Hypothalamus (tissue), 51 donors: ENCODE measurements at regions not wholly inside any gene's neighbourhood (a gene's known extent, or its start where the extent isn't known, plus 50 kb on each side); places are given as distances from the start of the nearest gene placed in this dataset.
"Not testable (repeated sequence)": the region's sequence is repeated elsewhere in the genome, so short reads cannot be mapped to it uniquely, and the experiment has no call there.

Experiments used
- DNase-seq, 51 donors: peaks; one replicate each; lab custom pipeline; 2025; lab: John Stamatoyannopoulos, UW

DNA sequence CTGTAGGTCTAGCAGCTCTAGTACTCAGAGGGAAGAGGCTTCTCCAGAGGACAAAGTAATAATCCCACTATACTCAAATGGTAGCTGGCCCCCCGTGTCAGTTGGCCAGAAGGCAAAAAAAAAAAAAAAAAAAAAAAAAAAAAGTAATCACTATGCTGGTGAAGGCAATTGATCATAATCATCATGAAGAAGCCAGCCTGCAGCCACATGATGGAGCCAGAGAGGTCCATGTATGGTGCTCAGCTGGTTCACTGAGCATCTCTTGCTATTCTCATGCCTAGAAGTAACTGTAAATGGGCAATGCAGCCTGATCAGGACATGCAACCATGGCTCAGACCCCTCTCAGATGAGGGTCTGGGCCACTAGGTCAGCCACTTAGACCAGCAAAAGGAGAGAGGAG, 378.8 kb downstream of the MED13L start:
- DNase-seq: no peak

DNA sequence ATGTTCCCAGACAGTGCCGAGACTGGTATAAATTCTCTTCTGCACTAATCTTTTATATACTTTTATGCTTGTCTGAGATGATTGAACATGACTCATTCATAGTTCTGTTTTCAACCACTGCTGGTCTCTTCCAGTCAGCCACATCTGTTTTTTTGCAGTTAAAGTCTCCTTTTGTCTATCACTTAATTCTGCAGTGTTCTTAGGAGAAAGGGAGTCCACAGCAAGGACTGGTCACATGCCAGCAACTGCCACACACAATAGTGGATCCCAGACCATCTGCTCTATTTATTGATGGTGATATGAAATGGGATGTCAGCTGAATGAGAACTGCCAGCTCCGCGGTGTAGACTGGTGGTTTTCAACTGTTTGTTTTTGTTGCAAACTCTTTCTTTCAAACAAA, 379.8 kb downstream of the MED13L start:
- no peak for DNase-seq

DNA sequence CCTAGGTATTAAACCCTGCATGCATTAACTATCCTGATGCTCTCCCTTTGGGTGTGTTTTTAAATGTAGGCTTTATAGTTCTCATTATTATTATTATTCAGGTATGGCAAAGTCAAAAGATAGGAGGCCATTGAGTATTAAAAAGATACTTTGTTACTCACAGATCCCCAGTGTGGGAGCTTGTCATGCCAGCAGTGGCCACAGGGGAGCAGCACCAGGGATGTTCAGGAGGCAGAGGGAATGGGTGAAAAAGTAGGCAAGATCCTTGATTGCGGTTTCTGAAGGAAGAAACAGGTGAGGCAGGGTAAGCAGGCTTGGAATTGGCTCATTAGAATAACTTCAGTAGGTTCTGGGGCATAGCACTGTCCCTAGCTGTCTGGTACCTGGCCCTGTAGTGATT, 382.2 kb downstream of the MED13L start:
- DNase-seq: no peak

DNA sequence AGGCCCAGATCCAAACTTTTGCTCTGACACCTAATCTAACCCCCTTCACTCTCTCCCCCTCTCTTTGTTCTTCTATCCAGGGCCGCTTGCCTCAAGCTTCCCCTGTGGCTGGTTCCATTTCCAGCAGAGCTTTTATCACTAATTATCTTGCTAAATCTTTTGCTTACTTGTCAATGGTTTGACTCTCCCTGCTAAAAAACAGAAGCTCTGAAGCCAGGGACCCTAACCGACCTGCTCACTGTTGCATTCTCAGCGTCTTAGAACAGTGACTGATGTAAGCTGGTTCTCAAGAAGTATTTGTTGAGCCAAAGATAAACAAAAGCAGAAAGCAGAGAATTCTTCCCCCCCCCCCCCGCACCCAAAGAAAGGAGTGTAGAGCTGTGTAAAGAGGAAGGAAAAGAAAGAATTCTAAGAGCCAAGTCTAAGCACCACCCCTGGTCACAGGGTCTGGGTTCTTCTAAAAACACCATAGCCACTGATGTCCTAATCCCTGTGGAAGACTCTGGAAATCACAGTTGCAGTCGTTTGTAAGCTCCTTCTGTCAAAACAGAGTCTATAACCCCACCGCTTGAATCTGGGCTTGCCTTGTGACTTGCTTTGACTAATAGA, 385.8 kb downstream of the MED13L start:
- DNase-seq: no peak

DNA sequence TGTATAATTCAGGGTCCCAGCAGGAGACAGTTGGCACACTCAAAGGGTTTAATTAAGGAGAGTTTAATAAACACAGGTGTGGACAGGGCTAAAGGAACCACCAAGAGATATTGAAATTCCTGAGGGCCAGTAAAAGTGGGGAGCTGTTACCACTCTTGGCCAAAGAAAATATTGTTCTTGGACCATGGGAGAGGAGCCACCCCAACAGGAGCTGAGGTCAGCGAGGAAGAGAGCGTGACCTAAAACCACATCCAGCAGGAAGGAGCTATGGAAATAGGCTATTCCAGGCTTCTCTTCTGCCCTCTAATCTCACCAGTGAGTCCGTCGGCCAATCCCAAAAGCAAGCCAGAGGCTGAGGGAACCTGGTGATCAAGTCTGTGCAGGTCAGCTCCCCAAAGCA, 390.8 kb downstream of the MED13L start:
- no peak for DNase-seq

DNA sequence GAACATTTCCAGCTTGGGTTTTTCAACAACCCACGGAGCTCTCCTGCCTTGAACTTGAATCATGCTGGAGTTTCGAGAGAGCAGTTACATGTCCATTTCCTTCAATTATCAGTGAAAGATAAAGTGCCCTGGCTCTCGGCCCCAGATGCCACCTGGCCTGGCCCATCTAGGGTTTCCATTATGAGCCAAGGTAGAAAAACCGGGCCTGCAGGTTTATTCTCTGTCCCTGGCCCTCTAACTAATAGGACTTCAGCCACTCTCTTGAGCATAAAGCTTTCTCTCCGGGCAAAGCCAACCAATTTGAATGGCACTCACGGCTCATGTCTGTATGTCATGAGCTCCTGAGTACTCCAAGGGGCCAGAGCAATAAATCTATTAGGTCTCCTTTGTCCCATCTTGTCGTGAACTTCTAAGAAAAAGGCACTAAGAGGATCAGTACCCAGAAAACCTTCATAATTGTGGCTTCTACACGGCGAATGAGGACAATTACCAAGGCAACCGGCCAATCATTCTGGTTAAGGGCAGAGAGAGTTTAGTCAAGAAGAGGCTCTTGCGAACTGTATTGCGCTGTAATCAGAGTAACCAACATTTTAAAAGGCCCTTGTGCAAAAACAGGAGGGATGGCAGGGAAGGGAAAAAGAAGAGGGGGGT, 392.3 kb downstream of the MED13L start:
- peak in 1 of 51 donors; percentile 10 for DNase-seq

DNA sequence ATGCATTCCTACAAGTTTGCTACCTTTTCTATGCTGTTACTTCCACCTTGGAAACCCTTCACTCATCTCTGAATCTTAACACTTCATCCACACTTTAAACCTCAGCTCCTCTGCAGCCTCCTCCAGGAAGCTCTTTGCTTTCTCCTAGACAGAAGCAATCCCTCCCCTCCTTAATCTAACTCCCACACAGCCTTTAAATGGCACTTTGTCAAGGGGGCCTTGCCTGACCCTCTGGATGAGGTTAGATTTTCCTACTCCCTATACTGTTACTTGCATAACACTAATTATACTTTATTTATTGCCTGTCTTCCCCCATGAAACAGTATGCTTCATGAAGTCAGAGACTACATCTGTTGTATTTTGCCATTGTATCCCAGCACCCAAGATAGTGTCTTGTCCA, 394.6 kb downstream of the MED13L start:
- no peak for DNase-seq

DNA sequence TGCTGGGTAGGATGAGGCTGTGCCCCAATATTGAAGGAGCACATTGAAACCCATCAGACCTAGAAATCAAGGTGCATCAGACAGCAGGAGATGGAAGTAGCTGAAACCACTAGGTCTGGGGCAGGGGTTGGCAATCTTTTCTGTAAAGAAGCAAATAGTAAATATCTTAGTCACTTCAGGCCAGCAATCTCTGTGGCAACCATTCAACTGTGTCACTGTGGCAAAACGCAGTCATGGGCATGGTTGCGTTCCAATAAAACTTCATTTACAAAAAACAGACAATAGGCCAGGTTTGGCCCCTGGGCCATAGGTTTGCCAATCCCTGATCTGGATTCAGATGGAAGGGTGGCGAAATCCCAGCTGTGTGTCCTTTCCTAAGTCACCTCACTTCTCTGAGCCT, 397.3 kb downstream of the MED13L start:
- DNase-seq: no peak

DNA sequence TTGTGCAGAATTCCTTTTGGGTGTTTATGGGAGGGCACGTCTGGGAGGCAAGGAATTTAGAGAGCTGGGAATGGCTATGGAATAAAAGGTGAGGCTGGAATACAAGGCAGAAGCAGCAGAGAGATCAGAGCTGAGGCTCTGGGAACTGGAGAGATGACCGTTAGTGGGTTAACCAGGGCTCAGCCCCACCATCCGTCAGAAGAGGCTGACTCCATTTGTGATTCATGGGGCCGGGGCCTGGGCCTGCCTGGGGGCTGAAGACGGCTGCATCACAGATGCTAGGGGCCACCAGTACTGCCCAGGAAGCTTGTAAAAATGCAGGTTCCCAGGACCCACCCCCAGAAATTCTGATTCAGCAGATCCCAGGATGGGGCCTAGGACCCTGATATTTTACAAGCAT, 398.1 kb downstream of the MED13L start:
- DNase-seq: no peak

DNA sequence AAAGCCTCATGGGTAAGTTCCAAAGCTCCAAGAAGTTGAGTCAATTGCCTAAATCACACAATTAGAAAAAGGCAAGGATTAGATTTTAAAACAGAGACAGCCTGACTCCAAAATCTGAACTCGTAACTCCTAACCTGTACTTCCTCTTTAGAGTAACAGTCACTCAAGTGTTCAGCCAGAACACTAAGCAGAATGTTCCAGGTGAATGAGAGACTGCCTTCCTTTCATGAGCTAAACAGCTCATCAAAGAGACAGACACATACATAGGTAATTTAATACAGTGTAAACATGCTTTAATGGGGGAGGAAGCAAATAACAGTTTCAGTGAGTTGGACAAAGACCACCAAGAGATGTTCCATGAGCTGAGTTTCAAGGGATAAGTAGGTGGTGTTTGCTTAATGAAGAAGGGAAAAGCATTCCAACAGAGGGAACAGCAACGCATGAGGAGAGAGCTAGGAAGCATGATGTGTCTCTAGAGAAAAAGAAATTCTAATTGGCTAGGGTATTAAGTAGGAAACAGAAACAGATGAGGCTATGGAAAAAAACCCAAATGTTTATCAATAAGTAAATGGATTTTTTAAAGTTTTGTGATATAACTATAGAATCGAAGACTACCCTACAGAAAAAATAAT, 403.9 kb downstream of the MED13L start:
- no peak for DNase-seq

DNA sequence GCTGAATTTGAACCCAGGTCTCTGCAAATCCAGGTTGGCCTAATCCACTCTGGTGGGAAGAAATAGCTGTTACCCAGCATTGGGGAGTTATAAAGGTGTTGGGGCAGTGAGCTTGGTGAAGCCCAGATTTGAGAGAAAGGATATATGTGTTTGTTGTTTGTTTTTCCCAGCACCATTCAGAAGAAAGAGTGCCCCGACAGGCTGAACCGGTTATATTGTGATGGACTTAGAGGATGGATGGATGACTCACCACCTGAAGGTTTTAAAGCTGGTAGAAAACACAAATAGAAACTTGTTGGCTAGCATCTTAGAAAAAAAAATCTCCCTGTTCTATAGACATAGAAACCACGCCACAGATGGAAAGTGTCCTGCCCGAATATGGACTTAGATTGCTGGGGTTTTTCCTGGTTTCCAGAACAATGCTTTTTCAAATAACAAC, 404.6 kb downstream of the MED13L start:
- DNase-seq: no peak

DNA sequence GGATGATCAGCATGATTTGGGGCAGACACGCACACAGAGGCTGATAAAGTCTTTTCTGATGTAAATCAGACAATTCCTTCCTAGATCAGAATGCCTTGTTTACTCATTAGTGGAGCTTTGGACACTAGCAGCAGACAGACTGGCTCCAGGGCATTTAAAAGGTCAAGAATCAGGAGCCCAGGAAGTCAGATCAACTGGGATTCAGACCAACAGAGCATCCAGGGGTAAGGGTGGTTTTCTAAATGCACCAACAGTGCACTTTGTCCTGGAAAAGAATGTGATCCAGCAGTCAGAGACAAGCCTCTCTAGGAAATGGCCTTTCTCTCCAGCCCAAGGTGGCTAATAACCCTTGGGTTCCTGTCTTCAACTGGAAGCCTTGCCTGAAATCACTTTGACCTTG, 405.3 kb downstream of the MED13L start:
- DNase-seq: no peak

DNA sequence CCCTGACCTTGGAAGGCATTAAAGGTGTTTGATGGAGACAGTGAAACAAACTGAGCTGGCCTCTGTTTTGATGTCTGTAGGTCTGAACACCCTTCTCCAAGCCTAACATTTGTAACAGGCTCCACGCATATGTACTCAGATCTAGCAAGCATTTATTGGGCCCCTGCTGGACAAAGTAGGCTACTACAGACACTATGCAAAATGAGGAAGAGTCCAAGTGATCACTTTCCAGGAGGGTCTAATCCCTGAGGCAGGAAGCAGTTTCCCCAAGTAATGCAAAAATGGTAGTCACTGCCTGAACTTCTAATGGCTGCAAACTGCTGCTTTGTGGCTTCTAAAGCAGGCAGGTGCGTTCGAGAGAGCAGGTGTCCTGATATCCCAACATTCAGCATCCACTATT, 405.8 kb downstream of the MED13L start:
- no peak for DNase-seq

DNA sequence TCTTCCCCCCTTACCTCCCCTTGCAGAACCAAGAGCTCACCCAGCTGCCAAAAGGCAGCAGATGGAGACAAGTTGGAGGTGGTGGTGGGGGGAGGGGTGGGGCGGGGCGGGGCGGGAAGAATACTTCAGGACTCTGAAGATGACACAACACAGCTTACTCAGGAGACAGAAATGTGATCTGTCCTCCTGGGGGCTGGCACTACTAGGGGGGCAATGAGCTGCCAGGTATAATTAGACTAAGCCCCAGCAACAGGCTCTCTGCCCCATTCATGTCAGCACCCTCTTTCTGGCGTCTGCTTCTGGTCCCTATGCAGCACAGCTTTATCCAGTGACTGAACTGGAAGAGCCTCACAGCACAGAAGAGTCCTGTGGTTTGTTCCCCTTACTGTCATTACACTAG, 407.0 kb downstream of the MED13L start:
- no peak for DNase-seq

DNA sequence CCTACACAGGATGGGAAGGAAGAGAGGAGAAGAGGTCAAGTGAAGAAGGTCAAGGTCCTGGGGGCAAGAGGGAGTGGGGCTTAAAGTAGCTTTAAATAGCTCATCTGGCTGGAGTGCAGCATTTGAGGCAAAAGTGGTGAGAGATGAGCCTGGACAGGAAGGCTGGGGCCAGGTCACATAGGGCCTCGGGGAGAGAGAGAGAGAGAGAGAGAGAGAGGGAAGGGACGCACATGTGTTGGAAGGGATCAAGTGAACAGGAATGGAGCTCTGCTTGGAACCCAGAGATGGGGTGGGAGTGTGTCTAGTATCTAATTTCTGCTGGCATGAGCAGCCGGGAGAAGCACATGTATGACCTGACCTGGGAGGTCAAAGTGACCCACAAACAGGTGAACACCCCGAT, 407.5 kb downstream of the MED13L start:
- no peak for DNase-seq

DNA sequence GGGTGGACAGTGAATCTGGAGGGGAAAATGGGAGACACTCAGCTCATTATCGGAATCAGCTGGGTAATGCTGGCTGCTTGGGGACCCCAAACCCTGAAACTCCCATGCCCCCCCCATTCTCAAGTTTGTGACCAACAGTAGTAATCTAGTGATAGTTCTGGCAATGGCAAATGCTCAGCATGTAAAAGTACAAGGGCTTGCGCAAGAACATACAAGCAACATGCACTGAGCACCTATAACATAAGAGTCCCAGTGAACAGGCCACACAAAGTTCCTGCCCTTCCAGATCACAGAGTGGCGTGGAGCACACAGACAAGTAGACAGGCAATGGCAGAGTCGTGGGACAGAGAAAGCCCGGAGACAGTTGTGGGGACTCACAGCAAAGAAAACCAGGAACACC, 407.9 kb downstream of the MED13L start:
- no peak for DNase-seq

DNA sequence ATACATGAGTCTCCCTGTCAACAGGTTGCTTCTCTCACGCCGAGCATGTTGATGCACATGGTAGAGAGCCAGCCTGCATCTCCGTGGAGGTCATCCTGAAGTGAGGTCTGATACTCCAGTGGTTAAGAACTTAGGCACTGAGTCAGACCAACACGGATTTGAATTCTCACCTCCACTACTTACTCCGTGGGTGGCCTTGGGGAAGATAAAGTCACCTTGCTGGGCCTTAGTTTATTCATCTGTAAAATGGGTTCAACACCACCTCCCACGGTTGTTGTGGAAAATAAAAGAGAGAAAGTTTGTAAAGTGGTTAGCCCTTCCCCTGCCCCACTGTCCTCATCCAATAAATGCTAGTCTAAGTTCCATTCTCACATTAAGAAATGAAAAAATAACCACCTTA, 408.9 kb downstream of the MED13L start:
- DNase-seq: no peak

DNA sequence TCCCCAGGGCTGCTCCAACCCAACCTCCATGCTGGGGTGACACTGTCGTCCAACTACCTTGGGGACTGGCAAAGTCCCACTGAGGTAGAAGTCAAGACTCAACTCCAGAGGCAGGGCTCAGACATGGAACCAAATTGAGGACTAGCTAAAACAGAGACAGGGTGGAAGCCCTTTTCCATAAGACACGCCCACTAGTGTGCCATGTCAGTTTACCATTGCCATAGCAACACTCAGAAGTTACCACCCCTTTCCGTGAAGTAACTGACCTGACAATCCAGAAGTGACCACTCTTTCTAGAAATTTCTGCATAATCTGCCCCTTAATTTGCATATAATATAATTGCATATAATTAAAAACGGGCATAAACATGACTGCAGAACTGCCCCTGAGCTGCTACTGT, 409.6 kb downstream of the MED13L start:
- no peak for DNase-seq

DNA sequence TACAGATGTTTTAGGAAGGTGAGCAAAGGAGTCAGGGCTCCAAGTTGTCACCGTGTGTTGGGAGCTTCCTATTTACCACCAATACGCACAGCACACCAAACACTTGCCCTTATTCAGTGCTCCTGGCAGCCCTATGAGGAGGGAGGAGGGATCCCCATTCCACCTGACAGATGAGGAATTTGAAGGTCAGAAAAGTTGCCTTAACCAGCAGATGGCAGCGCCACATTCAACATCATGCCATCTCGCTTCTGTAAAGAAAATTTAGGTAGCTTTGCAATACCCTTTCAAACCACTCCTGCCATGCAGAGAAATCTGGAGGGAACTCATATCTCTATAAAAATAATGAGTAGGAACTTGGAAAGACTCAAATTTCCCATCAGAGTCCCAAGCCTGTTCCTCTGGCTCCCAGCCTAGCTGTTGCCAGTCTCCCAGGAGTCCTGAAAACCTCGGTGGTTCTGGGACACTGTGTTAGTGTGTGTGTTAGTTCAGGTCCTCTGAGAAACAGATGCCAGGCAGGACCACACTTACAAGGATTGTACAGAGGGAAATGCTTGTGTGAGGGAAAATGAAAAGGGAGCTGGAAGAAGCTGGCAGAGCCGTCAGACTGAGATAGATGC, 410.5 kb downstream of the MED13L start:
- DNase-seq: no peak

DNA sequence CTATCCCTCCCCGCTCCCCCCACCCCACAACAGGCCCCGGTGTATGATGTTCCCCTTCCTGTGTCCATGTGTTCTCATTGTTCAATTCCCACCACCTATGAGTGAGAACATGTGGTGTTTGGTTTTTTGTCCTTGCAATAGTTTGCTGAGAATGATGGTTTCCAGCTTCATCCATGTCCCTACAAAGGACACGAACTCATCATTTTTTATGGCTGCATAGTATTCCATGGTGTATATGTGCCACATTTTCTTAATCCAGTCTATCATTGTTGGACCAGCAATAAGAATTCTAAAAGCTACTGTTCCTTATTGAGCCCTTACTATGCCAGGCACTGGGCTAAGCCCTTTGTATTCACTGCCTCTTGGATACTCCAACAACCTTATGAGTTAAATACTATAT, 411.2 kb downstream of the MED13L start:
- not testable (repeated sequence) for DNase-seq

DNA sequence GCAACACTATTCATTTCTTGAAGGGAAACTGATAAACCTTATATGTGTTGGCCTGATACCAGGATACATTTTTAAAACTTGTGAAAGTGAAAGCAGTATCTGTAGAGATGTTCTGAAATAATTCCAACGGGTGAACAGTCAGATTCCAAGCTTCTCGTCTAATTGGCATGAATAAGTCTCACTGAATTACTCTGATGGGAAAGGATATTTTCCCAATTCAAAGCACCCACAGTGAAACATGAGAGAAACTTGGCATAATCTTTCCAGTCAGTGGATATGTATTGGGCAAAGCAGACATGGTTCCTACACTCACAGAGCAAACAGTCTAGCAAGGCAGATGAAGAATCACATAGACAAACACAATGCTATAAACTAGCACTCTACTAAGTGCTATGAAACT, 413.1 kb downstream of the MED13L start:
- no peak for DNase-seq

DNA sequence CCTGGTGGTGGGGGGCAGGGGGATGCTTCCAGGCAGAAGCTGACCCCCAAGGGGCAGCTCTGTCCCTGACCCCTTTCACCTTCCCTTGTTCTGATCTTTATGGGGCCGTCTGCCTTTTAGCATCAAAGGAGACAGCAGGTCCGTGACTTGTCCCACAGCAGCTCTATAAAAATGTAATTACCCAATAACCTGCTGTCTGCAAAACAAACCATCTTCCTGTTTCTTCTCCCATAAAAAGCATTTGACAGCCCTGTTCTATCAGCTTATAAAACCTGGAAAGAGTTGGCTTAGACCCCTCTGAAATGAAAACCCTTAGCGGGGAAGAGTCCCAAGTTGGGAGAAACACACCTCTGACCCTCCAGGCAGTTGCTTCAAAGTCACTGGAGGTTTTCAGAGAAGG, 416.9 kb downstream of the MED13L start:
- DNase-seq: no peak
